ENCODE measurements at regions not wholly inside any gene's neighbourhood (a gene's known extent, or its start where the extent isn't known, plus 50 kb on each side); places are given as distances from the start of the nearest gene placed in this dataset.

- H3K4me3 ChIP-seq (ENCODE audit: low read depth, low read length, poor library complexity, severe bottlenecking) = no peak overlapping the region
- ChIA-PET POLR2A (ENCODE audit: low non-redundant PET) (no interaction called here), CTCF (no interaction called here)
- no peaks in the 10 kb centered on the region for H3K36me3 ChIP-seq (ENCODE audit: insufficient read depth, low read length, poor library complexity, severe bottlenecking)
- H3K9me3 ChIP-seq (ENCODE audit: low read depth, low read length, poor library complexity, severe bottlenecking) = no peaks in the 10 kb centered on the region
- no peak overlapping the region for H3K27ac ChIP-seq (ENCODE audit: low read depth, low read length, poor library complexity, severe bottlenecking)
- BruUV-seq (replicated peaks) = no TSS peak
- no peak for DNase-seq (ENCODE audit: low spot score)
- no peaks in the 10 kb centered on the region for H3K4me1 ChIP-seq (ENCODE audit: insufficient read depth, low read length, poor library complexity, severe bottlenecking)
- TF ChIP-seq EZH2 (IDR thresholded peaks at IDR 0.05; ENCODE audit: borderline replicate concordance, low read depth, low read length, poor library complexity, severe bottlenecking) = no peak
- TF ChIP-seq, protein P1, sequence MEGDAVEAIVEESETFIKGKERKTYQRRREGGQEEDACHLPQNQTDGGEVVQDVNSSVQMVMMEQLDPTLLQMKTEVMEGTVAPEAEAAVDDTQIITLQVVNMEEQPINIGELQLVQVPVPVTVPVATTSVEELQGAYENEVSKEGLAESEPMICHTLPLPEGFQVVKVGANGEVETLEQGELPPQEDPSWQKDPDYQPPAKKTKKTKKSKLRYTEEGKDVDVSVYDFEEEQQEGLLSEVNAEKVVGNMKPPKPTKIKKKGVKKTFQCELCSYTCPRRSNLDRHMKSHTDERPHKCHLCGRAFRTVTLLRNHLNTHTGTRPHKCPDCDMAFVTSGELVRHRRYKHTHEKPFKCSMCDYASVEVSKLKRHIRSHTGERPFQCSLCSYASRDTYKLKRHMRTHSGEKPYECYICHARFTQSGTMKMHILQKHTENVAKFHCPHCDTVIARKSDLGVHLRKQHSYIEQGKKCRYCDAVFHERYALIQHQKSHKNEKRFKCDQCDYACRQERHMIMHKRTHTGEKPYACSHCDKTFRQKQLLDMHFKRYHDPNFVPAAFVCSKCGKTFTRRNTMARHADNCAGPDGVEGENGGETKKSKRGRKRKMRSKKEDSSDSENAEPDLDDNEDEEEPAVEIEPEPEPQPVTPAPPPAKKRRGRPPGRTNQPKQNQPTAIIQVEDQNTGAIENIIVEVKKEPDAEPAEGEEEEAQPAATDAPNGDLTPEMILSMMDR (conservative IDR thresholded peaks at IDR 0.05; ENCODE audit: low read depth, low read length) = no peak
- intact Hi-C loops (cut with micrococcal nuclease; ENCODE audit: unreplicated experiment) = no loop called here
- no peaks in the 10 kb centered on the region for H3K27me3 ChIP-seq (replicated peaks; ENCODE audit: insufficient read depth, low read depth, low read length, poor library complexity)
Observed at GRCh38 chr4:56106180-56107147, 157.7 kb downstream of the CEP135 start.

- TF ChIP-seq EZH2 (IDR thresholded peaks at IDR 0.05; ENCODE audit: borderline replicate concordance, low read depth, low read length, poor library complexity, severe bottlenecking) = no peak
- TF ChIP-seq, protein P1 (conservative IDR thresholded peaks at IDR 0.05; ENCODE audit: low read depth, low read length) = no peak
- no peaks in the 10 kb centered on the region for H3K9me3 ChIP-seq (ENCODE audit: low read depth, low read length, poor library complexity, severe bottlenecking)
- intact Hi-C loops (cut with micrococcal nuclease; ENCODE audit: unreplicated experiment) = no loop called here
- BruUV-seq (replicated peaks) = no TSS peak
- H3K36me3 ChIP-seq (ENCODE audit: insufficient read depth, low read length, poor library complexity, severe bottlenecking) = no peaks in the 10 kb centered on the region
- H3K4me3 ChIP-seq (ENCODE audit: low read depth, low read length, poor library complexity, severe bottlenecking) = no peak overlapping the region
- POLR2A ChIA-PET (ENCODE audit: low non-redundant PET) = no interaction called here
- H3K4me1 ChIP-seq (ENCODE audit: insufficient read depth, low read length, poor library complexity, severe bottlenecking) = no peaks in the 10 kb centered on the region
- no peak overlapping the region for H3K27ac ChIP-seq (ENCODE audit: low read depth, low read length, poor library complexity, severe bottlenecking)
- DNase-seq (ENCODE audit: low spot score) = no peak
- H3K27me3 ChIP-seq (replicated peaks; ENCODE audit: insufficient read depth, low read depth, low read length, poor library complexity) = no peaks in the 10 kb centered on the region
- CTCF ChIA-PET = no interaction called here
Observed at GRCh38 chr4:56104188-56104587, 155.4 kb downstream of the CEP135 start.

GRCh38 chr4:56102601-56103000 lies 153.9 kb downstream of the CEP135 start:
- CTCF ChIA-PET = no interaction called here
- no peak for DNase-seq (ENCODE audit: low spot score)
- BruUV-seq (replicated peaks) = no TSS peak
- Histone ChIP-seq H3K36me3 (ENCODE audit: insufficient read depth, low read length, poor library complexity, severe bottlenecking) (no peaks in the 10 kb centered on the region), H3K4me1 (ENCODE audit: insufficient read depth, low read length, poor library complexity, severe bottlenecking) (no peaks in the 10 kb centered on the region), H3K27me3 (replicated peaks; ENCODE audit: insufficient read depth, low read depth, low read length, poor library complexity) (no peaks in the 10 kb centered on the region), H3K4me3 (ENCODE audit: low read depth, low read length, poor library complexity, severe bottlenecking) (no peak overlapping the region), H3K9me3 (ENCODE audit: low read depth, low read length, poor library complexity, severe bottlenecking) (no peaks in the 10 kb centered on the region), H3K27ac (ENCODE audit: low read depth, low read length, poor library complexity, severe bottlenecking) (no peak overlapping the region)
- intact Hi-C loops (cut with micrococcal nuclease; ENCODE audit: unreplicated experiment) = no loop called here
- POLR2A ChIA-PET (ENCODE audit: low non-redundant PET) = no interaction called here
- TF ChIP-seq, protein P1 (conservative IDR thresholded peaks at IDR 0.05; ENCODE audit: low read depth, low read length) = no peak
- TF ChIP-seq EZH2 (IDR thresholded peaks at IDR 0.05; ENCODE audit: borderline replicate concordance, low read depth, low read length, poor library complexity, severe bottlenecking) = no peak
